ENCODE measurements at regions not wholly inside any gene's neighbourhood (a gene's known extent, or its start where the extent isn't known, plus 50 kb on each side); places are given as distances from the start of the nearest gene placed in this dataset.
"Not testable (repeated sequence)": the region's sequence is repeated elsewhere in the genome, so short reads cannot be mapped to it uniquely, and the experiment has no call there.

DNA sequence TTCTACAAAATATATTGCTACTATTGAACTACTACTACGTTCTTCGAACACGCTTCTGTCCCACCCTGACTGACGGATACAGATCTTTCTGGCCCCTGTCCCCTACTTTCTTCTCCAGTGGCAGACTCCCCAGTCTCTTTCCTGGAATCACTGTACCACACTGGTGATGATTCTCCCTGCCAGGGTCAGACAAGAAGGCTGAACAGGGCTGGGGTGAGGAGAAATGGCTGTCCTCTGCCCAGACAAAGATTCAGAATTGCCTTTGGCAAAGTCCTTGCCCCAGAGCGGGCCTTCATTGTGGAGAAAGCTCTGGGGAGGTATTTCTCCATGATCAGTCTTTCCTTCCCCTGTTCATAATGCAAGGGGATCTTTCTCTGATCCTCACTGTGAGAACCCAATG, 1417.1 kb downstream of the BRD1 start:
- no peak overlapping the region for H3K27ac ChIP-seq
- no peak for TF ChIP-seq CTCF (conservative IDR thresholded peaks at IDR 0.05)

DNA sequence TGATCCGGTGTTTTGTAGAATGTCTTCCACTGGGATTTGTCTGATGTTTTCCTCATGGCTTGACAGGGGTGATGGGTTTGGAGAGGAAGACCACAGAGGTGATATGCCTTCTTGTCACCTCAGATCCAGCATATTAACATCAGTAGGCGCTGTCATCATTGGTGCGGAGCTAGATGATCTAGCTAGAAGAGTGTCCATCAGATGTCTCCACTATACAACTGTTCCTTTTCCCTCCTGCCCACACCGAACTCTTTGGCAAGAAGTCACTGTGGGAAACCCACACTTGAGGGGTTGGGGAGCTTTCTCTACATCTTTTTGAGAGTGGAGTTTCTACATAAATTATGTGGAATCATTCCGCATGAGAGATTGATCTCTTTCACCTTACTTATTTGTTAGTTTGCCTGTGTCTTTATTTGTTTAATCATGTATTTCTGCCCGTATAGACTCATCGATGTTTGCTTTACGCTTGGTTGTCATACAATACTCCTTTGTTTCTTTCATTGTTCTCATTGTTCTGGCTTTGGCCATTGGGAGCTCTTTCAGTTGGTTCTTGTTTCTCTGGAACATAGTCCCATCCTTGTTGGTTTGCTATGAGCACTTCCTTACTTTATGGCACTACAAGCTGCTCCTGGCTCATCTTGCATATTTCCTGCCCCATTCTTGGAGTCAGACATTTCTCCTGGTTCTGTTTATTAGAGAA, 1420.3 kb downstream of the BRD1 start:
- no peak for TF ChIP-seq CTCF (conservative IDR thresholded peaks at IDR 0.05)
- no peak overlapping the region for H3K27ac ChIP-seq

- H3K27ac ChIP-seq = no peak overlapping the region
- no peak for TF ChIP-seq CTCF (conservative IDR thresholded peaks at IDR 0.05)
Measured at GRCh38 chr22:48406161-48406560, 1421.5 kb downstream of the BRD1 start.

DNA sequence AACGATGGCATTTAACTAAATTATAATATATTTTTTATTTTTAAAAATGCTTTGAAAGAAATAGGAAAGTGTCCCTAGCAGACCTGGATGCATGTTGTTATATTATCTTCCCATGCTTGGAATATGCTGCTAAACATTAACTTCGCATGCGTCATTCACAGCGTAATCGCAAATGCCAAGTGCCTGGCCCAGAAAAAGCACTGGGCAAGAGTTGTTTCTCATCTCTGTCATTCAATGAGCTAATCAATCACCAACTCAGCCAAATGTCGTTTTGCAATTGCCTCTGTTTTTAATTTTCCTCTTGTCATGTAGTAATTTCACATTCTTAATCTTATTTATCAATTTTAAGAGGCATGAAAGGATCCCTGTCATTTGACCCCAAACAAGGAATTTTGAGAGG, 1421.9 kb downstream of the BRD1 start:
- TF ChIP-seq CTCF (conservative IDR thresholded peaks at IDR 0.05) = no peak
- no peak overlapping the region for H3K27ac ChIP-seq

DNA sequence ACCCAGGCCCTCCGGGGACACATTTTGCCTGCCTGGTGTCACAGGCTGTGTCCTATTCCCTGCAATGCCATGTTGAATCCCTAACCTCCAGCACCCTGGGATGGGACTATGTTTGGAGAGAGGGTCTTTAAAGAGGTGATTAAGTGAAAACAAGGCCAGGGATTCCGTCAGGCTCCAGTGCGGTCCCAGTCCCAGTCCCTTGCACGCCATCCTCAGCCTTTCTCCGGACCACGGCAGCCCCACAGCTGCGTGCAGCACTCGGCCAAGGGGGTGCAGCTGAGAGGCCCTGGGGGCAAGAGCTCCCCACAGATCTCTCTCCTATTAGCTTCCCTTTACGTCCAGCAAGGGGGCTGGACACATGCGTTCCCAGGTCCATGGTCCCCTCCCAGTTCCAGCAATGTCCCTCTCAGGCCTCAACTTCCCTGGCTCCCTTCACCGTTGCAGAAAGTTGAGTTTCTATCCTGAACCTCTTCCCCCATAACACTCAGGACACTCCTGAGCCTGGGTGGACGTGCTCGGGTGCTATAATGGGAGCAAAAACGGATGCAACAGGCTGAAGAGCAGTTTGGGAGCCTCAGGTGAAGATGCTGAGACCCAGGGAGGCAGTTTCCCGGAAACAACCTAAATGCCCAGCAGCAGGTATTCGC, 1422.7 kb downstream of the BRD1 start:
- H3K27ac ChIP-seq = no peak overlapping the region
- no peak for TF ChIP-seq CTCF (conservative IDR thresholded peaks at IDR 0.05)

- H3K27ac ChIP-seq = no peak overlapping the region
- TF ChIP-seq CTCF (conservative IDR thresholded peaks at IDR 0.05) = no peak
Measured at GRCh38 chr22:48403521-48404403, 1423.9 kb downstream of the BRD1 start.

DNA sequence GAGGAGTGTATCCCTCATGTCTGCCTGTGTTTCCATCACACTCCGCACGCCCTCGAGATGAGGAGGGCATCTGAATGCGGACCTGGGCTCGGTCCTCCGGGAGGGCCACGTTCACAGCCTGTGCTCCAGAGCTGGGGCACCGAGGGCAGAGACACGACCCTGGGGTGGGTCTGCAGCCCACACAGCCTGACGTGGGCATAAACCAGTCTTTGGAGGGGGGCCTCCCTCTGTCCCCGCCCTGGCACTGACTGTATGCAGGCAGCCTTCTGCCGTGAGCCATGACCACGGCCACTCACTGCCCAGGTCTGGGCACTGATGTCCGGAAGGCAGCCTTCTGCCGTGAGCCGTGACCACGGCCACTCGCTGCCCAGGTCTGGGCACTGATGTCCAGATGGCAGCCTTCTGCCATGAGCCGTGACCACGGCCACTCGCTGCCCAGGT, 1425.1 kb downstream of the BRD1 start:
- TF ChIP-seq CTCF (conservative IDR thresholded peaks at IDR 0.05) = no peak
- no peak overlapping the region for H3K27ac ChIP-seq

DNA sequence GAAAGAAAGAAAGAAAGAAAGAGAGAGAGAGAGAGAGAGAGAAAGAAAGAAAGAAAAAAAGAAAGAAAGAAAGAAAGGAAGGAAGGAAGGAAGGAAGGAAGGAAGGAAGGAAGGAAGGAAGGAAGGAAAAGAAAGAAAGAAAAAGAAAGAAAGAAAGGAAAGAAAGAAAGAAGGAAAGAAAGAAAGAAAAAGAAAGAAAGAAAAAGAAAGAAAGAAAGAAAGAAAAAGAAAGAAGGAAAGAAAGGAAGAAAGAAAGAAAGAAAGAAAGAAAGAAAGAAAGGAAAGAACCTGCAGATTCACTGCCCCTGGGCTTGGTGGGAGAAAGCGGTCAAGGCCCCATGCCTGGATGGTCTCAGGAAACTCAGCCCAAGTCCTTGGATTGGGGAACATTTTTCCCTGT, 1426.2 kb downstream of the BRD1 start:
- not testable (repeated sequence) for H3K27ac ChIP-seq

All from VCaP (cell line).